ENCODE measurements at regions not wholly inside any gene's neighbourhood (a gene's known extent, or its start where the extent isn't known, plus 50 kb on each side); places are given as distances from the start of the nearest gene placed in this dataset.

GRCh38 chr5:106699796-106700195 is 970.9 kb downstream of the EFNA5 start:
- no peak overlapping the region for H3K9ac ChIP-seq (ENCODE audit: low read length)
- TF ChIP-seq EZH2 (IDR thresholded peaks at IDR 0.05), result no peak
- no peak for TF ChIP-seq SP1 (IDR thresholded peaks at IDR 0.05; ENCODE audit: low read depth)
- no peak for TF ChIP-seq CEBPB (IDR thresholded peaks at IDR 0.05; ENCODE audit: low read depth)
- TF ChIP-seq REST (IDR thresholded peaks at IDR 0.05; ENCODE audit: low read depth), result no peak
- no peak for TF ChIP-seq EZH2phosphoT487 (IDR thresholded peaks at IDR 0.05; ENCODE audit: borderline replicate concordance)
- no peak for TF ChIP-seq RAD21 (IDR thresholded peaks at IDR 0.05; ENCODE audit: low read depth)
- no peak for TF ChIP-seq CTCF (IDR thresholded peaks at IDR 0.05 in 2 of 3, conservative IDR thresholded peaks at IDR 0.05 in 1 of 3; ENCODE audit: borderline replicate concordance in 1 of 3, insufficient read depth in 1 of 3, low read depth in 2 of 3, low read length in 2 of 3)
- TF ChIP-seq EGR1 (IDR thresholded peaks at IDR 0.05; ENCODE audit: low read depth), result no peak
- no peak for TF ChIP-seq TCF7L2 (IDR thresholded peaks at IDR 0.05; ENCODE audit: borderline replicate concordance, extremely low read depth, insufficient read depth, insufficient read length)
- no peak for TF ChIP-seq ZBTB33 (IDR thresholded peaks at IDR 0.05; ENCODE audit: extremely low read depth, insufficient replicate concordance, low read length)
- no peak for TF ChIP-seq FOSL1 (IDR thresholded peaks at IDR 0.05; ENCODE audit: low read depth)
- no peak for TF ChIP-seq MAX (IDR thresholded peaks at IDR 0.05)
- ChIA-PET RAD21 (ENCODE audit: low non-redundant PET in 1 of 2, low total read pairs in 2 of 2, uncharacterized antibody in 2 of 2, unreplicated experiment in 2 of 2) (interaction anchor here in 1 of 2 experiments (1.1 kb wide), 1 partner anchor 431 kb away, joined by 4 read pairs; no protein-coding TSS in a partner anchor), CTCF (interaction anchor here (1.1 kb wide), 2 partner anchors 19 to 431 kb away, joined by 4 to 5 read pairs; no protein-coding TSS in a partner anchor), POLR2A (no interaction called here)
- no peak for ATAC-seq
- no peaks in the 10 kb centered on the region for H3K79me2 ChIP-seq (ENCODE audit: insufficient read depth, low read length)
- H3K27me3 ChIP-seq (ENCODE audit: insufficient read depth, low read length), result no peaks in the 10 kb centered on the region
- H3K9me2 ChIP-seq (ENCODE audit: insufficient read depth), result no peaks in the 10 kb centered on the region
- H3K27ac ChIP-seq (ENCODE audit: low read depth, low read length), result no peak overlapping the region
- H3K4me3 ChIP-seq (replicated peaks in 1 of 2; ENCODE audit: low read depth in 1 of 2, low read length in 2 of 2), result no peak overlapping the region
- H3K36me3 ChIP-seq (ENCODE audit: control insufficient read depth in 1 of 2, insufficient read depth in 2 of 2, low read length in 2 of 2), result no peaks in the 10 kb centered on the region
- H3K9me3 ChIP-seq (ENCODE audit: control insufficient read depth in 1 of 2, insufficient read depth in 1 of 2, low read depth in 1 of 2, low read length in 2 of 2), result no peaks in the 10 kb centered on the region
- DNase-seq (ENCODE audit: low read depth, low spot score), result no peak
- BruUV-seq (replicated peaks), result no TSS peak
- peak overlapping the region; percentile 26 for H2AFZ ChIP-seq (ENCODE audit: low read depth, low read length, poor library complexity, severe bottlenecking)
- no peak overlapping the region for H3K4me2 ChIP-seq (ENCODE audit: low read length)
- intact Hi-C loops (cut with micrococcal nuclease), result no loop called here
- no peaks in the 10 kb centered on the region; the same call in 1 of the 2 replicates for H4K20me1 ChIP-seq (ENCODE audit: insufficient read depth)
- no peaks in the 10 kb centered on the region for H3K4me1 ChIP-seq (ENCODE audit: control insufficient read depth in 1 of 2, insufficient read depth in 2 of 2, low read length in 2 of 2)

All from HCT116 (cell line).